Breast epithelium (tissue), 3 donors: ENCODE measurements at regions not wholly inside any gene's neighbourhood (a gene's known extent, or its start where the extent isn't known, plus 50 kb on each side); places are given as distances from the start of the nearest gene placed in this dataset.

Experiments used
- CTCF ChIP-seq, 3 donors: fragments of 450-650 bp; IDR thresholded peaks; one replicate each; pipeline ENCODE4 v1.5.1; 2016 to 2017; ENCODE audit warnings: antibody characterized with exemption in 3 of 3, mild to moderate bottlenecking in 3 of 3, moderate library complexity in 3 of 3
- POLR2A ChIP-seq: fragments of 450-650 bp; IDR thresholded peaks from one replicate; pipeline ENCODE4 v1.6.1; 2016; ENCODE audit warnings: antibody characterized with exemption, mild to moderate bottlenecking, moderate library complexity
- POLR2AphosphoS5 ChIP-seq, 3 donors: sonication (generic); formaldehyde crosslinking; IDR thresholded peaks; one replicate each; pipeline ENCODE4 v1.6.1; 2017; ENCODE audit warnings: antibody characterized with exemption in 3 of 3

GRCh38 chr1:181296180-181296579 lies 187.1 kb upstream of the CACNA1E start:
- TF ChIP-seq CTCF (IDR thresholded peaks at IDR 0.05): no peak
- TF ChIP-seq POLR2A: no peak
- no peak for TF ChIP-seq POLR2AphosphoS5 (IDR thresholded peaks at IDR 0.05)
